ENCODE measurements at regions not wholly inside any gene's neighbourhood (a gene's known extent, or its start where the extent isn't known, plus 50 kb on each side); places are given as distances from the start of the nearest gene placed in this dataset.

GRCh38 chr15:75776065-75776423 lies 63.4 kb upstream of the CSPG4 start:
- Histone ChIP-seq H3K9me1 (ENCODE audit: insufficient read depth, low read length) (peaks cover 4% of the 10 kb centered on the region; the same call in 1 of the 2 replicates), H2AK9ac (replicated peaks; ENCODE audit: low read depth, low read length, poor library complexity) (no peak overlapping the region), H2BK20ac (ENCODE audit: low read depth, low read length) (no peak overlapping the region), H3K56ac (ENCODE audit: extremely low read depth, insufficient read depth, low read length) (no peak overlapping the region), H3K23ac (ENCODE audit: low read depth, low read length) (no peak overlapping the region), H2BK5ac (ENCODE audit: low read depth, low read length, poor library complexity, severe bottlenecking) (no peak overlapping the region), H4K91ac (ENCODE audit: insufficient read depth, low read depth, low read length) (peak overlapping the region; percentile 80; the same call in 1 of the 2 replicates), H2BK15ac (ENCODE audit: low read depth, low read length) (no peak overlapping the region), H3K14ac (replicated peaks; ENCODE audit: low read depth, low read length) (0 out of 2 replicates have a peak overlapping the region, but pooled peaks have one; percentile 21), H4K8ac (ENCODE audit: low read depth in 2 of 2, low read length in 2 of 2) (peak overlapping the region in 1 of 2 experiments; percentile 33; a peak in 1 of 4 replicates), H4K5ac (ENCODE audit: low read depth, low read length) (no peak overlapping the region), H2AFZ (replicated peaks; ENCODE audit: low read length, poor library complexity) (no peak overlapping the region), H3K36me3 (ENCODE audit: control insufficient read depth, insufficient read depth, low read length) (no peaks in the 10 kb centered on the region), H3K27ac (ENCODE audit: insufficient read depth, low read length) (no peak overlapping the region), H3K4me2 (ENCODE audit: low read depth, low read length) (no peak overlapping the region), H3K4me1 (ENCODE audit: control insufficient read depth, insufficient read depth, low read length) (peaks cover 6% of the 10 kb centered on the region; the same call in 1 of the 2 replicates), H3K27me3 (ENCODE audit: control insufficient read depth, insufficient read depth, low read length) (peaks cover 28% of the 10 kb centered on the region), H3K79me1 (ENCODE audit: low read depth in 1 of 2, low read length in 2 of 2) (no peaks in the 10 kb centered on the region), H4K20me1 (ENCODE audit: insufficient read depth, low read length) (no peaks in the 10 kb centered on the region), H3K18ac (ENCODE audit: low read depth, low read length) (no peak overlapping the region), H2BK120ac (ENCODE audit: low read depth, low read length) (peak overlapping the region; percentile 69; the same call in 1 of the 2 replicates), H3K4ac (ENCODE audit: low read depth, low read length) (peak overlapping the region; percentile 40; the same call in 1 of the 2 replicates), H3K9me3 (ENCODE audit: control insufficient read depth, insufficient read depth, low read length) (no peaks in the 10 kb centered on the region), H3K9ac (ENCODE audit: low read depth, low read length) (no peak overlapping the region), H3K4me3 (ENCODE audit: insufficient read depth, low read depth, low read length) (no peak overlapping the region), H2AK5ac (ENCODE audit: low read depth, low read length) (peak overlapping the region; percentile 43; the same call in 1 of the 2 replicates)
- peak; percentile 54 for DNase-seq
- intact Hi-C loops (cut with micrococcal nuclease) = no loop called here
- CTCF ChIA-PET = no interaction called here
- POLR2A ChIA-PET (ENCODE audit: unreplicated experiment) = no interaction called here
- no TSS peak for BruUV-seq (replicated peaks)
- peak; percentile 41; the same call in 1 of the 2 replicates for TF ChIP-seq CEBPB (IDR thresholded peaks at IDR 0.05; ENCODE audit: low read depth, low read length)
- TF ChIP-seq, protein P1, sequence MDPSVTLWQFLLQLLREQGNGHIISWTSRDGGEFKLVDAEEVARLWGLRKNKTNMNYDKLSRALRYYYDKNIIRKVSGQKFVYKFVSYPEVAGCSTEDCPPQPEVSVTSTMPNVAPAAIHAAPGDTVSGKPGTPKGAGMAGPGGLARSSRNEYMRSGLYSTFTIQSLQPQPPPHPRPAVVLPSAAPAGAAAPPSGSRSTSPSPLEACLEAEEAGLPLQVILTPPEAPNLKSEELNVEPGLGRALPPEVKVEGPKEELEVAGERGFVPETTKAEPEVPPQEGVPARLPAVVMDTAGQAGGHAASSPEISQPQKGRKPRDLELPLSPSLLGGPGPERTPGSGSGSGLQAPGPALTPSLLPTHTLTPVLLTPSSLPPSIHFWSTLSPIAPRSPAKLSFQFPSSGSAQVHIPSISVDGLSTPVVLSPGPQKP (IDR thresholded peaks at IDR 0.05; ENCODE audit: borderline replicate concordance, low read depth, low read length) = no peak
- no peak for TF ChIP-seq RCOR1 (IDR thresholded peaks at IDR 0.05; ENCODE audit: insufficient replicate concordance, low read length)
- TF ChIP-seq FOS (IDR thresholded peaks at IDR 0.05; ENCODE audit: low read depth, low read length) = peak; percentile 39; the same call in 1 of the 2 replicates
- no peak for TF ChIP-seq MAFK (IDR thresholded peaks at IDR 0.05; ENCODE audit: low read depth, low read length)
- TF ChIP-seq RAD21 (IDR thresholded peaks at IDR 0.05; ENCODE audit: low read length) = no peak
- TF ChIP-seq, protein P2, sequence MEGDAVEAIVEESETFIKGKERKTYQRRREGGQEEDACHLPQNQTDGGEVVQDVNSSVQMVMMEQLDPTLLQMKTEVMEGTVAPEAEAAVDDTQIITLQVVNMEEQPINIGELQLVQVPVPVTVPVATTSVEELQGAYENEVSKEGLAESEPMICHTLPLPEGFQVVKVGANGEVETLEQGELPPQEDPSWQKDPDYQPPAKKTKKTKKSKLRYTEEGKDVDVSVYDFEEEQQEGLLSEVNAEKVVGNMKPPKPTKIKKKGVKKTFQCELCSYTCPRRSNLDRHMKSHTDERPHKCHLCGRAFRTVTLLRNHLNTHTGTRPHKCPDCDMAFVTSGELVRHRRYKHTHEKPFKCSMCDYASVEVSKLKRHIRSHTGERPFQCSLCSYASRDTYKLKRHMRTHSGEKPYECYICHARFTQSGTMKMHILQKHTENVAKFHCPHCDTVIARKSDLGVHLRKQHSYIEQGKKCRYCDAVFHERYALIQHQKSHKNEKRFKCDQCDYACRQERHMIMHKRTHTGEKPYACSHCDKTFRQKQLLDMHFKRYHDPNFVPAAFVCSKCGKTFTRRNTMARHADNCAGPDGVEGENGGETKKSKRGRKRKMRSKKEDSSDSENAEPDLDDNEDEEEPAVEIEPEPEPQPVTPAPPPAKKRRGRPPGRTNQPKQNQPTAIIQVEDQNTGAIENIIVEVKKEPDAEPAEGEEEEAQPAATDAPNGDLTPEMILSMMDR (conservative IDR thresholded peaks at IDR 0.05; ENCODE audit: low read depth, low read length) = no peak
- TF ChIP-seq CHD1 (IDR thresholded peaks at IDR 0.05; ENCODE audit: low read depth, low read length) = no peak
- TF ChIP-seq MXI1 (IDR thresholded peaks at IDR 0.05; ENCODE audit: borderline replicate concordance, low read depth, low read length) = no peak
- no peak for TF ChIP-seq POLR2A (IDR thresholded peaks at IDR 0.05; ENCODE audit: low read depth, low read length)
- no peak for TF ChIP-seq NFE2L2 (IDR thresholded peaks at IDR 0.05; ENCODE audit: low read depth, low read length)
- TF ChIP-seq, protein P3, sequence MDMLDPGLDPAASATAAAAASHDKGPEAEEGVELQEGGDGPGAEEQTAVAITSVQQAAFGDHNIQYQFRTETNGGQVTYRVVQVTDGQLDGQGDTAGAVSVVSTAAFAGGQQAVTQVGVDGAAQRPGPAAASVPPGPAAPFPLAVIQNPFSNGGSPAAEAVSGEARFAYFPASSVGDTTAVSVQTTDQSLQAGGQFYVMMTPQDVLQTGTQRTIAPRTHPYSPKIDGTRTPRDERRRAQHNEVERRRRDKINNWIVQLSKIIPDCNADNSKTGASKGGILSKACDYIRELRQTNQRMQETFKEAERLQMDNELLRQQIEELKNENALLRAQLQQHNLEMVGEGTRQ (IDR thresholded peaks at IDR 0.05; ENCODE audit: low read depth, low read length) = no peak
- no peak for TF ChIP-seq RFX5 (IDR thresholded peaks at IDR 0.05; ENCODE audit: low read depth, low read length)
- peak; percentile 15; the same call in 1 of the 2 replicates for TF ChIP-seq MAZ (IDR thresholded peaks at IDR 0.05; ENCODE audit: borderline replicate concordance, low read depth, low read length)
- TF ChIP-seq BHLHE40 (IDR thresholded peaks at IDR 0.05; ENCODE audit: low read depth, low read length) = no peak
- TF ChIP-seq SMC3 (IDR thresholded peaks at IDR 0.05; ENCODE audit: low read depth, low read length) = no peak
- in situ Hi-C loops (cut with MboI; ENCODE audit: low sequenced_read_pairs) = no loop called here
- WGBS, 2 experiments (ENCODE audit: extremely low coverage in 2 of 2, insufficient read length in 1 of 2) = no CpG with 5 or more reads among the region's 2 CpGs
- dilution Hi-C loops (cut with HindIII; ENCODE audit: low sequenced_read_pairs, unreplicated experiment) = no loop called here
- ATAC-seq (ENCODE audit: low read depth) = no peak

Measured in IMR-90 (cell line).